ENCODE measurements at regions not wholly inside any gene's neighbourhood (a gene's known extent, or its start where the extent isn't known, plus 50 kb on each side); places are given as distances from the start of the nearest gene placed in this dataset.

DNA sequence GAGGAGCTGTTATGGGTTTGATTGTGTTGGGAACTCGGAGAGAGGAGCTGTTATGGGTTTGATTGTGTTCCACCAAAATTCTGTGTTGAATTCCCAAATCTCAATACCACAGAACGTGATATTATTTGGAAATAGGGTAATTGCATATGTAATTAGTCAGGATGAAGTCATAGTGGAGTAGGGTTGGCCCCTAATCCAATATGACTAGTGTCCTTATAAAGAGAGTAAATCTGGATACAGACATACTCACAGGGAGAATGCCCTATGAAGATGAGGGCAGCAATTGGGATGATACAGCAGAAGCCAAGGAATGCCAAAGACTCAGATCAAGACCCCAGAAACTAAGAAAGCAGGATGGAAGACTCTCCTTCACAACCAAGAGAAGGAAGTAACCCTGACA lies 1023.2 kb upstream of the ZEB2 start:
- Histone ChIP-seq H3K36me3 (no peaks in the 10 kb centered on the region), H3K27ac (no peak overlapping the region), H3K9me3 (no peaks in the 10 kb centered on the region), H3K4me3 (no peak overlapping the region), H3K27me3 (no peaks in the 10 kb centered on the region), H3K4me1 (no peaks in the 10 kb centered on the region)
- no peak for DNase-seq (ENCODE audit: low spot score in 2 of 2)
- intact Hi-C loops (cut with DNase I; ENCODE audit: low total_unique reads): no loop called here
- TF ChIP-seq POLR2AphosphoS5 (IDR thresholded peaks at IDR 0.05) (no peak), POLR2A (IDR thresholded peaks at IDR 0.05) (no peak)
- TF ChIP-seq, protein P1, sequence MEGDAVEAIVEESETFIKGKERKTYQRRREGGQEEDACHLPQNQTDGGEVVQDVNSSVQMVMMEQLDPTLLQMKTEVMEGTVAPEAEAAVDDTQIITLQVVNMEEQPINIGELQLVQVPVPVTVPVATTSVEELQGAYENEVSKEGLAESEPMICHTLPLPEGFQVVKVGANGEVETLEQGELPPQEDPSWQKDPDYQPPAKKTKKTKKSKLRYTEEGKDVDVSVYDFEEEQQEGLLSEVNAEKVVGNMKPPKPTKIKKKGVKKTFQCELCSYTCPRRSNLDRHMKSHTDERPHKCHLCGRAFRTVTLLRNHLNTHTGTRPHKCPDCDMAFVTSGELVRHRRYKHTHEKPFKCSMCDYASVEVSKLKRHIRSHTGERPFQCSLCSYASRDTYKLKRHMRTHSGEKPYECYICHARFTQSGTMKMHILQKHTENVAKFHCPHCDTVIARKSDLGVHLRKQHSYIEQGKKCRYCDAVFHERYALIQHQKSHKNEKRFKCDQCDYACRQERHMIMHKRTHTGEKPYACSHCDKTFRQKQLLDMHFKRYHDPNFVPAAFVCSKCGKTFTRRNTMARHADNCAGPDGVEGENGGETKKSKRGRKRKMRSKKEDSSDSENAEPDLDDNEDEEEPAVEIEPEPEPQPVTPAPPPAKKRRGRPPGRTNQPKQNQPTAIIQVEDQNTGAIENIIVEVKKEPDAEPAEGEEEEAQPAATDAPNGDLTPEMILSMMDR (IDR thresholded peaks at IDR 0.05): no peak

DNA sequence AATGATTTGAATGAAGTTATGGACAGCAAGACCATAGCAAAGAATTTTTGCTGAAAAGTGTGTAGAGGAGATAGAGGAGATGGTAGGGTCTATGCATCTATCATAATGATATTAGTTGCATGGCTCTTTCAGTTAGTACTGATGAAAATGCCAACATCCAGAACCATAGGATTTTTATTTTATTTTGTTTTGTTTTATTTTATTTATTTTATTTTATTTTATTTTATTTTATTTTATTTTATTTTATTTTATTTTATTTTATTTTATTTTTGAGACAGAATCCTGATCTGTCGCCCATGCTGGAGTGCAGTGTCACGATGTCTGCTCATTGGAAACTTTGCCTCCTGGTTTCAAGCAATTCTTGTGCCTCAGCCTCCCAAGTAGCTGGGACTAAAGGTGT lies 1021.1 kb upstream of the ZEB2 start:
- H3K4me1 ChIP-seq: no peaks in the 10 kb centered on the region
- intact Hi-C loops (cut with DNase I; ENCODE audit: low total_unique reads): no loop called here
- H3K27ac ChIP-seq: no peak overlapping the region
- no peak overlapping the region for H3K4me3 ChIP-seq
- DNase-seq (ENCODE audit: low spot score in 2 of 2): no peak
- H3K27me3 ChIP-seq: no peaks in the 10 kb centered on the region
- no peaks in the 10 kb centered on the region for H3K36me3 ChIP-seq
- TF ChIP-seq POLR2AphosphoS5 (IDR thresholded peaks at IDR 0.05) (no peak), POLR2A (IDR thresholded peaks at IDR 0.05) (no peak)
- TF ChIP-seq, protein P1 (IDR thresholded peaks at IDR 0.05): no peak
- H3K9me3 ChIP-seq: no peaks in the 10 kb centered on the region

DNA sequence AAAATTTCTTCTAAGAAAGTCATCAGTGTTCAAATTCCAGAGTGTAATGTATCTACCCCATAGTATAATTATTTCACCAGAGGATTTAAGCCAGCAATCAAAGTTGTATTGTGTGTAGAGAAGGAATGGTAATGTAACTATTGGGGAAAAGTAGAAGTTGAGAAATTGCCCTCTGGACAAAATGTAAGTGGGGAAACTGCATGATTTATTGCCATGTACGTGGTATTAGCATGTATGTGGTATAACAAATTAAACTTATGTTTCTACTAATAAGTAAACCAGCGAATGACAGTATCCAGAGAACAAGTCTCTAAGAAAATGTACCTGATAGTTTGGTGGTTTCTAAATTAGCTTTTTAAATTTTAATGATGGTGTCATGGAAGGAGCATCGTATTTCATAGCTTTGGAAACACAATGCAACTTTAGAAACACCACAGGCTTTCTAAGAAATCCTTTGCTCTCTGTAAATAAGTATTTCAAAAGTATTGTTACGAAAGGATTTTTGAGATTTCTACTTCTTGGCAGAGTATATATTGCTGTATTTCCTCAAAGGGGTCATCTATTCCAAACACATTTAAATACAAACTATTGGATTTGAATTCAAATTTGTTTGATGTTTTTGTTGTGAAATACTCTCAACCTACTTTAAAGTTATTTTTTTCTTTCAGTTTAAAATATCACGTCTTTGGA lies 1018.9 kb upstream of the ZEB2 start:
- no peaks in the 10 kb centered on the region for H3K4me1 ChIP-seq

DNA sequence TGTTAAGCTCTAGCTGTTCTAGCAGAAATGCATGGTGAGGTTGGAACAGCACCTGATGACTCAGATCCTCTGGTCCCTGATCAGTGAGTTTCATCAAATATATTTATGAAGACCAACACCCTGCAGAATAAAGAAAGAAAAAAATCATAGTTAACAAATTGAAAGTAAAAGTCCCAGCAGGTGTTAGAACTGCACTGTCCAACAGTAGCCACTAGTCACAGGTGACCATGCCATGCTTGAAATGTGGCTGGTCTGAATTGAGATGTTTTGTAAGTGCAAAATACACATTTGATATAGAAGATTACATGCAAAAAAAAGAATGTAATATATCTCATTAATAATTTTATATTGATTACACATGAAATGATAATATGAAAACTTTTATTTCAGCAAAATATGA lies 1010.7 kb upstream of the ZEB2 start:
- H3K4me1 ChIP-seq: no peaks in the 10 kb centered on the region
- H3K27me3 ChIP-seq: no peaks in the 10 kb centered on the region
- no peak for TF ChIP-seq POLR2A (IDR thresholded peaks at IDR 0.05)
- TF ChIP-seq, protein P1 (IDR thresholded peaks at IDR 0.05): no peak
- no peak for TF ChIP-seq POLR2AphosphoS5 (IDR thresholded peaks at IDR 0.05)
- H3K27ac ChIP-seq: no peak overlapping the region
- DNase-seq (ENCODE audit: low spot score in 2 of 2): no peak
- no peaks in the 10 kb centered on the region for H3K9me3 ChIP-seq
- no peak overlapping the region for H3K4me3 ChIP-seq
- no peaks in the 10 kb centered on the region for H3K36me3 ChIP-seq
- intact Hi-C loops (cut with DNase I; ENCODE audit: low total_unique reads): no loop called here

More for the DNA sequence above, 1018.9 kb upstream of the ZEB2 start:
- Histone ChIP-seq H3K27me3 (no peaks in the 10 kb centered on the region), H3K4me3 (no peak overlapping the region), H3K9me3 (no peaks in the 10 kb centered on the region), H3K27ac (no peak overlapping the region), H3K36me3 (no peaks in the 10 kb centered on the region)
- no peak for DNase-seq (ENCODE audit: low spot score in 2 of 2)
- TF ChIP-seq POLR2A (IDR thresholded peaks at IDR 0.05): no peak
- no peak for TF ChIP-seq POLR2AphosphoS5 (IDR thresholded peaks at IDR 0.05)
- TF ChIP-seq, protein P1 (IDR thresholded peaks at IDR 0.05): no peak
- intact Hi-C loops (cut with DNase I; ENCODE audit: low total_unique reads): no loop called here

DNA sequence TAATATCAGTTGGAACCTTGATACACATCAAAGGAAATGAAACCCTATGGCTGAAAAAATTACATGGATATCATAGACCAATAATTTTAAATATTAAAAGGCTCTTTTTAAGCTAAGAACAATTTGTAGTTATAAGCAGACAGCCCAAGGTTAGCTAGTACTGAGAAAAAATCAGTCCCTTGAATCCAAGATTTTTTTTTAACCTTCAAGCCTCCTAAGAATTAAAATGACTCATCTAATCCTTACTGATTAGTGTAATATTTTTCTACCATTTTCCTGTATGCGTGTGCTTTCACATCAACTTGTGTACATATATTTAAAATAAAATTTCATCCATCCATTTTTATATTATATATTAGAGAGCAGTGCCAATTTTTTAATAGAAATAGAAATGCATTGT lies 1004.9 kb upstream of the ZEB2 start:
- Histone ChIP-seq H3K36me3 (no peaks in the 10 kb centered on the region), H3K27ac (no peak overlapping the region), H3K4me3 (no peak overlapping the region), H3K9me3 (peaks cover 0 to 7% of the 10 kb centered on the region in 2 donors), H3K4me1 (no peaks in the 10 kb centered on the region), H3K27me3 (no peaks in the 10 kb centered on the region)
- intact Hi-C loops (cut with DNase I; ENCODE audit: low total_unique reads): loop anchor here (10.0 kb wide), 1 partner anchor 610 kb away; no protein-coding TSS in a partner anchor
- TF ChIP-seq, protein P1 (IDR thresholded peaks at IDR 0.05): no peak
- TF ChIP-seq POLR2A (IDR thresholded peaks at IDR 0.05): no peak
- no peak for DNase-seq (ENCODE audit: low spot score in 2 of 2)
